Cardiac muscle cell (in vitro differentiated cells and primary cell): ENCODE measurements at regions not wholly inside any gene's neighbourhood (a gene's known extent, or its start where the extent isn't known, plus 50 kb on each side); places are given as distances from the start of the nearest gene placed in this dataset.
A peak's percentile ranks its signal among the peaks of the same experiment; 100 is the strongest.

Source experiments
- DNase-seq, 2 donors: peaks; one replicate each; pipeline versions ENCODE4 v3.0.0 to v3.0.0-alpha.2; 2010 to 2017; ENCODE audit warnings: low read depth in 1 of 2, low spot score in 1 of 2
- H3K27ac ChIP-seq: fragments of 200-600 bp; sonication (generic); 2 replicates; pipeline ENCODE4 v1.5.1; 2016
- H3K27me3 ChIP-seq: fragments of 200-600 bp; sonication (generic); 2 replicates; pipeline ENCODE4 v1.6.0; 2016; ENCODE audit warnings: control low read depth
- H3K36me3 ChIP-seq: fragments of 200-600 bp; sonication (generic); 2 replicates; pipeline ENCODE4 v1.5.1; 2016; ENCODE audit warnings: control low read depth
- H3K4me1 ChIP-seq: fragments of 200-600 bp; sonication (generic); 2 replicates; pipeline ENCODE4 v1.8.1; 2017; ENCODE audit warnings: low read depth, mild to moderate bottlenecking, mixed run types
- H3K4me3 ChIP-seq: fragments of 200-600 bp; sonication (generic); 2 replicates; pipeline ENCODE4 v1.5.1; 2016; ENCODE audit warnings: mild to moderate bottlenecking
- H3K9me3 ChIP-seq: fragments of 200-600 bp; sonication (generic); 2 replicates; pipeline ENCODE4 v1.5.1; 2017; ENCODE audit warnings: low read depth, mild to moderate bottlenecking, control low read depth
- TF ChIP-seq, protein P1 (sequence below): IDR thresholded peaks from 2 replicates; pipeline ENCODE4 v1.5.1; 2012; ENCODE audit warnings: low read depth, mild to moderate bottlenecking, low read length

DNA sequence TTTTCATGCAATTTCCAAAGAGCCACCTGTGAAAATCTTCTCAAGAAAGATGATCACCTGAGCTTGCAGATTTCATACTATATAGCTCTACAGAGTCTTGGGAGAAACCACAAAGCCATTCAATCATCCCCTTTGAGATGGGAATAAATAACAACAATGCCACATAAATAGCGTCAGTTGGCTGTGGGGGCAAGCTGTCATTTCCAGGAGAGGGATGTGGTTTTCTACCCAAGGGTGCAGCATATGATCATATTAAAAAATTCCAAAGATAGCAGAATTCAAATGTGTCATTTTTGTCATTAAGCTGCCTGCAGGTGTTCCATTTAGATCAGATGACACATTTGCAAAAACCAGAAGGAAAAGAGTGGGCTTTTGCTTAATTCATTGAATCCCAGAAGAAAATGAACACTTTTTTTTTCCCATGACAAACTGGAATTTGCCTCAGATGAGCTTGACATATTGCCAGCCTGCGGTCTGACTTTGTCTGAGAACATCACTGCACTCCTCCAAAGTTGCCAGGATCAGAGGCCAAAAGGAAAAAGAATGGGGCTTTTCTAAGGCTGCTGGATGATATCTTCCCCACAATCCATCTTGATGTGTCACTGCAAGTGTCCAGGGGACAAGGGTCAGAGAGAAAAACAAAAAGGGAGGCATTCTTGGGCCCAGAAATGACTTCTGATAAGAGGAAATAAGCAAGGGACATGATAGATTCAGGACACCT lies 314.1 kb upstream of the USP25 start:
- H3K4me1 ChIP-seq: no peaks in the 10 kb centered on the region
- DNase-seq: peak in 1 of 2 donors; percentile 70
- H3K36me3 ChIP-seq: no peaks in the 10 kb centered on the region
- no peak overlapping the region for H3K4me3 ChIP-seq
- H3K27ac ChIP-seq: no peak overlapping the region
- no peaks in the 10 kb centered on the region for H3K9me3 ChIP-seq
- H3K27me3 ChIP-seq: no peaks in the 10 kb centered on the region
- TF ChIP-seq, protein P1, sequence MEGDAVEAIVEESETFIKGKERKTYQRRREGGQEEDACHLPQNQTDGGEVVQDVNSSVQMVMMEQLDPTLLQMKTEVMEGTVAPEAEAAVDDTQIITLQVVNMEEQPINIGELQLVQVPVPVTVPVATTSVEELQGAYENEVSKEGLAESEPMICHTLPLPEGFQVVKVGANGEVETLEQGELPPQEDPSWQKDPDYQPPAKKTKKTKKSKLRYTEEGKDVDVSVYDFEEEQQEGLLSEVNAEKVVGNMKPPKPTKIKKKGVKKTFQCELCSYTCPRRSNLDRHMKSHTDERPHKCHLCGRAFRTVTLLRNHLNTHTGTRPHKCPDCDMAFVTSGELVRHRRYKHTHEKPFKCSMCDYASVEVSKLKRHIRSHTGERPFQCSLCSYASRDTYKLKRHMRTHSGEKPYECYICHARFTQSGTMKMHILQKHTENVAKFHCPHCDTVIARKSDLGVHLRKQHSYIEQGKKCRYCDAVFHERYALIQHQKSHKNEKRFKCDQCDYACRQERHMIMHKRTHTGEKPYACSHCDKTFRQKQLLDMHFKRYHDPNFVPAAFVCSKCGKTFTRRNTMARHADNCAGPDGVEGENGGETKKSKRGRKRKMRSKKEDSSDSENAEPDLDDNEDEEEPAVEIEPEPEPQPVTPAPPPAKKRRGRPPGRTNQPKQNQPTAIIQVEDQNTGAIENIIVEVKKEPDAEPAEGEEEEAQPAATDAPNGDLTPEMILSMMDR: no peak

DNA sequence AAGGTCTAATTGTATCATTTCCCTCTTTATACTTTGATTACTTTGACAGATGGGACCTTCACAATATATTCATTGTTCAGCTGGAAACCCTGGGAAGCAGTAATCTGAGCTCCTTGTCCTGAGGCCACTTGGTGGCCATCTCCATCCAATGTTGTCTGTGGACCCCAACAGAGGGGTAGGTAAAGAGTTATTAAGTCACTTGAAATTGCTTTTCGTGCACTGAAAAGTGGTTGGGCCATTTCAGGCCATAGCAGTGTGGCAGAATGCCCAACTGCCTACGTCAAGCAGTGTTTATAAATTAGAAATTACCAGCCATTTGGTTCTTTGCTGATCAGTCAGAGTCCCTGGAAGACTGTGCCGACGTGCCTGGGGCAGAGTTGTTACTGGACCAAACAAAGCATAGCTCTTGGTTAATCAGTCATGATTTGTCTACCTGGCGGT lies 308.3 kb upstream of the USP25 start:
- TF ChIP-seq, protein P1: no peak
- Histone ChIP-seq H3K36me3 (no peaks in the 10 kb centered on the region), H3K27me3 (no peaks in the 10 kb centered on the region), H3K27ac (no peak overlapping the region), H3K4me1 (no peaks in the 10 kb centered on the region), H3K9me3 (no peaks in the 10 kb centered on the region), H3K4me3 (no peak overlapping the region)
- DNase-seq: no peak

DNA sequence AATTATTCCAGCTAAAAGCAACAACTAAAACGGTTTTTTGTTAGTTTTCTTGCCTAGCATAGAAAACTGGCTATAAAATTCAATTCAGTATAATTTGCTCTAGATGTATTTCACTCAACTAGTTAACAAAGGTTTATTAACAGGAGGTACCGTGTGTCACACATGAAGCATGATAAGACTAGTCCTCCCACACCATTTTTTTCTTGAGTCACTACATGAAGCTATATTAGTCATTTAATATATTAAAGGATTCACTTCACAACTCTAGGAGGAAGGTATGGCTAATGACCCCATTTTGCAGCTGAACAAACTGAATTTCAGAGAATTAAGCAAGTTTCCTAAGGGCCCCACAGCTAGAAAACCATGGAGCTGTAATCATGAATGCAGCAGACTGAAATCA lies 307.8 kb upstream of the USP25 start:
- H3K27ac ChIP-seq: no peak overlapping the region

DNA sequence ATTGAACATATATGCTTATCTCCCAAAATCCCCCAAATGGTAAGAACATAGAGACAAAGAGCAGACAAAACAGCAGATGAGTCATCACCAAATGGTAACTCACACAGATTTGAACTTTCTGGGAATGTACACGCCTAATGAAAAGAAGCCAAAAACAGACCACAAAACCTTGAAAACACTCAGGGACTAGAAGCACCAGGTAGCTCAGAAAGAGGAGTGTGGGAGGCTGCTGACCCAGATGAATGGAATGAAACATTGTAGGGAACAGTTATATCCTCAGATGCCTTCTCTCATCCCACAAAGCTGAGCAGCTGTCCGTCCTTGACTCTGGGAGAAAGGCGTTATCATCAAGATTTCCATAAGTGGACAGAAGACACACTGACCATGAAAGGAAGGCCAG lies 307.0 kb upstream of the USP25 start:
- TF ChIP-seq, protein P1: no peak
- Histone ChIP-seq H3K36me3 (no peaks in the 10 kb centered on the region), H3K4me3 (no peak overlapping the region), H3K9me3 (no peaks in the 10 kb centered on the region), H3K27me3 (no peaks in the 10 kb centered on the region), H3K27ac (no peak overlapping the region), H3K4me1 (no peaks in the 10 kb centered on the region)
- peak in 1 of 2 donors; percentile 90 for DNase-seq

More for the DNA sequence above, 307.8 kb upstream of the USP25 start:
- H3K9me3 ChIP-seq: no peaks in the 10 kb centered on the region
- no peaks in the 10 kb centered on the region for H3K36me3 ChIP-seq
- H3K27me3 ChIP-seq: no peaks in the 10 kb centered on the region
- TF ChIP-seq, protein P1: no peak
- H3K4me3 ChIP-seq: no peak overlapping the region
- DNase-seq: peak in 1 of 2 donors; percentile 31
- H3K4me1 ChIP-seq: no peaks in the 10 kb centered on the region

DNA sequence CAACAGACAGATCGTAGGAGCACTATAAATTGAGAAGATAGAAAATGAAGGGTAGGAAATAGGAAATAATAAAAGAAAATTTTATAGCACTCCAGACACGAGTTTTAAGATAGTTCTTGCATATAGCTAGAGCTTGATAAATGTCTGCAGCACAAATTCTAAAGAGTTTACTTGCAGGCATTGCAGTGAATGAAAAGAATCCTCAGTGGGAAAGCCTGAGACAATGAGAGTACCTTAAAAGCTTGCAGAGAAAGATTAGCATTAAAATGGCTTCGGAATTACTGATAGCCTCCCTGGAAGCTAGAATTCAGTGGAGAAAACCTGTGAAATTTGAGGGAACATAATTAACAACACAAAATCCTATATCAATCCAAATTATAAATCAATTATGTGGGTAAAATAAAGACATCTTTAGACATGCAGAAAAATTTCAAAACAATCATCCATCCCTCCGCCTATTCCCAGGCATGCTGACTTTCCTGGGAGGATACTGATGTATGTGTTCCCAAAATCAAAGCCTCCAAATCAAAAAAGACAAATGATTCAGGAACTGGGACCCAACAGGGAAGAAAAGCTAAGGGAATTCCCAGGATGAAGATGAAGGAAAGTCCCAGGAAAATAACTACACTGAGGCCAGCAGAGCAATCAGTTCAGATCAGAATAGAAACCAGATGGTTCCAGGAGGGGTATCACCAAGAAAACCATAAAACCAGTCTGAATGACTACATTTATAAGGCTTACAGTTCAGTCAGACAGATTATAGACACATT lies 305.9 kb upstream of the USP25 start:
- no peak overlapping the region for H3K4me3 ChIP-seq
- no peaks in the 10 kb centered on the region for H3K4me1 ChIP-seq
- H3K36me3 ChIP-seq: no peaks in the 10 kb centered on the region
- H3K27me3 ChIP-seq: no peaks in the 10 kb centered on the region
- no peaks in the 10 kb centered on the region for H3K9me3 ChIP-seq
- no peak overlapping the region for H3K27ac ChIP-seq
- no peak for DNase-seq
- TF ChIP-seq, protein P1: no peak
